Breast epithelium (tissue), 4 donors: ENCODE measurements at regions not wholly inside any gene's neighbourhood (a gene's known extent, or its start where the extent isn't known, plus 50 kb on each side); places are given as distances from the start of the nearest gene placed in this dataset.
"Not testable (repeated sequence)": the region's sequence is repeated elsewhere in the genome, so short reads cannot be mapped to it uniquely, and the experiment has no call there.

Source experiments
- DNase-seq, 2 donors: peaks; one replicate each; pipeline ENCODE4 v3.0.0-alpha.2; 2019; ENCODE audit warnings: low spot score in 2 of 2
- H3K27ac ChIP-seq, 2 donors: fragments of 200-600 bp; sonication (generic) in 1 of 2; one replicate each; pipeline ENCODE4 v1.5.1; 2016 to 2019; ENCODE audit warnings: mild to moderate bottlenecking in 1 of 2
- H3K27me3 ChIP-seq, 2 donors: fragments of 200-600 bp; sonication (generic) in 1 of 2; one replicate each; pipeline versions ENCODE4 v1.5.1 to v1.6.0; 2017 to 2019; ENCODE audit warnings: control low read depth in 1 of 2, mild to moderate bottlenecking in 1 of 2
- H3K36me3 ChIP-seq: fragments of 200-600 bp; one replicate; pipeline ENCODE4 v1.5.1; 2019
- H3K4me1 ChIP-seq, 2 donors: fragments of 200-600 bp; sonication (generic); one replicate each; pipeline ENCODE4 v1.5.1; 2016 to 2019; ENCODE audit warnings: control low read depth in 1 of 2
- H3K4me3 ChIP-seq, 3 donors: fragments of 200-600 bp; sonication (generic); 1 replicate in 2 of 3; 2 replicates in 1 of 3; pipeline ENCODE4 v1.5.1; 2016 to 2019; ENCODE audit warnings: mild to moderate bottlenecking in 3 of 3, moderate library complexity in 2 of 3
- H3K9me3 ChIP-seq, 2 donors: fragments of 200-600 bp; sonication (generic) in 1 of 2; one replicate each; pipeline ENCODE4 v1.5.1; 2016 to 2019; ENCODE audit warnings: control low read depth in 1 of 2
- CTCF ChIP-seq, 3 donors: fragments of 450-650 bp; IDR thresholded peaks; one replicate each; pipeline ENCODE4 v1.5.1; 2016 to 2017; ENCODE audit warnings: antibody characterized with exemption in 3 of 3, mild to moderate bottlenecking in 3 of 3, moderate library complexity in 3 of 3
- POLR2A ChIP-seq: fragments of 450-650 bp; IDR thresholded peaks from one replicate; pipeline ENCODE4 v1.6.1; 2016; ENCODE audit warnings: antibody characterized with exemption, mild to moderate bottlenecking, moderate library complexity
- POLR2AphosphoS5 ChIP-seq, 3 donors: sonication (generic); formaldehyde crosslinking; IDR thresholded peaks; one replicate each; pipeline ENCODE4 v1.6.1; 2017; ENCODE audit warnings: antibody characterized with exemption in 3 of 3
- intact Hi-C: fragments of 100-400 bp; cut with DNase I; formaldehyde crosslinking; loops from one replicate; pipeline ENCODE4 v1.15.1; 2023; ENCODE audit warnings: low total_unique reads

GRCh38 chr7:115208710-115209560 is 287.0 kb downstream of the MDFIC start:
- no peak for TF ChIP-seq CTCF (IDR thresholded peaks at IDR 0.05)
- no peak for TF ChIP-seq POLR2A
- TF ChIP-seq POLR2AphosphoS5 (IDR thresholded peaks at IDR 0.05) = no peak
- no peak for DNase-seq
- Histone ChIP-seq H3K4me1 (no peaks in the 10 kb centered on the region), H3K36me3 (no peaks in the 10 kb centered on the region), H3K27ac (no peak overlapping the region), H3K27me3 (no peaks in the 10 kb centered on the region), H3K4me3 (no peak overlapping the region), H3K9me3 (peaks cover 11 to 15% of the 10 kb centered on the region in 2 donors)
- intact Hi-C loops = no loop called here

- H3K4me3 ChIP-seq, H3K27ac ChIP-seq, H3K36me3 ChIP-seq, H3K27me3 ChIP-seq, DNase-seq, H3K4me1 ChIP-seq, intact Hi-C loops: not testable (repeated sequence)
- peaks cover 11 to 15% of the 10 kb centered on the region in 2 donors for H3K9me3 ChIP-seq
Measured at GRCh38 chr7:115206374-115206773, 284.5 kb downstream of the MDFIC start.

GRCh38 chr7:115198143-115198542 is 276.2 kb downstream of the MDFIC start:
- Histone ChIP-seq H3K27me3 (no peaks in the 10 kb centered on the region), H3K36me3 (no peaks in the 10 kb centered on the region), H3K4me3 (no peak overlapping the region), H3K9me3 (no peaks in the 10 kb centered on the region), H3K27ac (no peak overlapping the region), H3K4me1 (no peaks in the 10 kb centered on the region)
- intact Hi-C loops = no loop called here
- TF ChIP-seq POLR2A = no peak
- TF ChIP-seq CTCF (IDR thresholded peaks at IDR 0.05) = no peak
- no peak for TF ChIP-seq POLR2AphosphoS5 (IDR thresholded peaks at IDR 0.05)
- no peak for DNase-seq

GRCh38 chr7:115195208-115195607 is 273.3 kb downstream of the MDFIC start:
- Histone ChIP-seq H3K9me3 (no peaks in the 10 kb centered on the region), H3K27me3 (no peaks in the 10 kb centered on the region), H3K4me3 (no peak overlapping the region), H3K4me1 (no peaks in the 10 kb centered on the region), H3K36me3 (no peaks in the 10 kb centered on the region), H3K27ac (no peak overlapping the region)
- intact Hi-C loops = no loop called here
- DNase-seq = no peak
- TF ChIP-seq CTCF (IDR thresholded peaks at IDR 0.05) = no peak
- no peak for TF ChIP-seq POLR2AphosphoS5 (IDR thresholded peaks at IDR 0.05)
- no peak for TF ChIP-seq POLR2A

GRCh38 chr7:115191526-115191925 is 269.6 kb downstream of the MDFIC start:
- Histone ChIP-seq H3K36me3 (no peaks in the 10 kb centered on the region), H3K4me1 (no peaks in the 10 kb centered on the region), H3K4me3 (no peak overlapping the region), H3K27me3 (no peaks in the 10 kb centered on the region), H3K27ac (no peak overlapping the region), H3K9me3 (no peaks in the 10 kb centered on the region)
- TF ChIP-seq CTCF (IDR thresholded peaks at IDR 0.05) = no peak
- TF ChIP-seq POLR2AphosphoS5 (IDR thresholded peaks at IDR 0.05) = no peak
- no peak for TF ChIP-seq POLR2A
- intact Hi-C loops = loop anchor here (2.0 kb wide), 1 partner anchor 61 kb away; no protein-coding TSS in a partner anchor
- no peak for DNase-seq
